ENCODE measurements at regions not wholly inside any gene's neighbourhood (a gene's known extent, or its start where the extent isn't known, plus 50 kb on each side); places are given as distances from the start of the nearest gene placed in this dataset.
A peak's percentile ranks its signal among the peaks of the same experiment; 100 is the strongest.
"Not testable (repeated sequence)": the region's sequence is repeated elsewhere in the genome, so short reads cannot be mapped to it uniquely, and the experiment has no call there.

DNA sequence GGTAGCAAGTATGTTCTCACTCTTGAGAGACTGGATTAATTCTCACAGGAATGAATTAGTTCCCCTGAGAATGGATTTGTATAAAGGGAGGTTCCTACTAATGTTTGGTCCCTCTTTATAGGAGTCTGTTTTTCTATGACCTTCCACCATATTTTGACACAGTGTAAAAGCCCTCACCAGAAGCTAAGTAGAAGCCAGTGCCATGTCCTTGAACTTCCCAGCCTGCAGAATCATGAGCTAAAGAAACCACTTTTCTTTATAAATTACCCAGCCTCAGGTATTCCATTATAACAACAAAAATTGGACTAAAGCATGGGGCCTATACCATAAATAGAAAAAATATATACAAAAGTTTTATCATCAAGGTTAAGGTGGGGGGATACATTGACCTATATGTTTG lies 227.9 kb upstream of the DTNA start:
- no peak for DNase-seq

GRCh38 chr18:34483198-34483597 lies 226.9 kb upstream of the DTNA start:
- no peak for DNase-seq

DNA sequence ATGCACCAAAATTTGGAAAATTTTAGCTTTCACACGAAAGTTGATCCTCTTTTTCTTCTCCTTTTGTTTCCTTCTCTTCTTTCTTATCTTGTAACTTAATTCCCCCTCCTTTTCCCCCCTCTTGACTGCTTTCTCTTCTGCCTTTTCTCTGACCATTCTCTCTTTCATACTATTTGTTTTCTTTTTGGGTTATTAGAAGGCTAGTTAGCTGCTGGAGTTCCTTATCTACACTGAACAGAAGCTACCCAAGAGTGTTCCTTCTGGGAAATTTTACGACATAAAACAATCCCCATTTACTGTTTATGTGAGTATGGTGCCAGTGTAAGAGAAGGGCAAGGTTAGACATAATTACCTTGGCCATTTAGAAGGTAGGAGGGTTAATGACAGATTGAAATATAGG lies 218.4 kb upstream of the DTNA start:
- DNase-seq: no peak

DNA sequence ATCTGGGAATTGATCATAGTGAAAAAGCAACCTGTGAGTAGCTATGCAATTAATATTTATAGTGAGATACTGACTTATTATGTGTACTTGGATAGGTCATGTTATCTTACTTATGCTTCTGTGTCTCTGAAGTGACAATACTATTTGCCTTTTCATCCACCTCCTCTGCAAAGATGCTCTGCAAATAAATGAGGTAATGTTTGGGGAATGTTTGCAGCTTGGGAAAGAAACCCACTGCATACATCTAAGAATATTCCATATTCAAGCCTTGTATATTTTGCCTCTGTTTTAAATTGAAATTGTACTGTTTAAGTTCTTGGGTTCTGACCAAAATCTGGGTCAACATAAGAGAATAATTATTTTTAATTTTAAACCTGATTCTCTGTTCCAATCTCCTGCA lies 217.4 kb upstream of the DTNA start:
- no peak for DNase-seq

- peak; percentile 80 for DNase-seq
Observed at GRCh38 chr18:34493099-34493544, 217.0 kb upstream of the DTNA start.

GRCh38 chr18:34493566-34494358 lies 216.3 kb upstream of the DTNA start:
- DNase-seq: peak; percentile 11

DNA sequence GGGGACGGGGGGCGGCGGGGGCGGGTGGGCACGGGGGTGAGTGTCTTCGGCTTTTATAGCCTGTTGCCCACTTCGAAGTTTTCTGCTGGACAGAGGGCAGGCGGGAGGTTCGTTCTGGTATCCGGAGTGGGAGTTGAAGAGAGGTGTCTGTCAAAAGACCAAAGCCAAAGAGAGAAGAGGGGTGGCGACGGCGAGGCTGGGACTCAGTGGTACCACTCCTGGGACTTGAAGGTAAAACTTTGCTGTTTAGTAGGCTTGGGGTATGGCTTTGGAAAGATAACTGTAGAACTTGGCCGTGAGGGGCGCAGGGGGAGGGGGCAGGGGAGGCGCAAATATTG lies 215.8 kb upstream of the DTNA start:
- peak; percentile 8 for DNase-seq

DNA sequence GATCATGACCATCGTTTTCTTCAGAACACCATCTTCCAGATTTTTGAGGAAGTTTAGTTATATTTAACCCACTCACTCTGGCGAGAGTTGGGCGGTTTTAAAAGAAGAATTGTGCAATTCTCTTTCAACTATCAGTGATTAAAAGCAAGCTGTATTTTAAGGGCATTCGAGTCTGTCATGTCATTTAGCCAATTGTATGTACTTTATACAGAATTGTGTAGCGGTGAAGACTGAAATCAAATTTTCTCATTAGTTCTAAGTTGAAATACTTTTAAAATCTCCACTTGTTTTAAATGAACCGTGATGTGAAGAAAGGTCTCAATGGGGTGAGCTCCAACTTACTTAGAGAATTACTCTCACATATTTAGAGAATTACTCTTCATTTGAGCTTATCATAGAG lies 214.6 kb upstream of the DTNA start:
- DNase-seq: no peak

DNA sequence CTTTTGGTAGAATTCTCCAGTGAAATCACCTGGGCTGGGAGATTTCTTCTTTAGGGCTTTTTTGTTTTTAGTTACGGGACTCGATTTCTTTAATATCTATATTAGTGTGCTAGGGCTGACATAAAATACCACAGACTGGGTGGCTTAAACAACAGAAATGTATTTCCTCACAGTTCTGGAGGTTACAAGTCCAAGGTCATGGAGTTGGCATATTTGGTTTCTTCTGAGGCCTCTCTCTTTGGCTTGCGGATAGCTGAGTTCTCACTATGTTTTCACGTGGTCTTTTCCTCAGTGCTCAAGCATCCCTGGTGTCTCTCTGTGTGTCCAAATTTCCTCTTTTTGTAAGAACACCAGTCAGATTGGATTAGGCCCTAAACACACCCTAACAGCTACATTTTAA lies 208.5 kb upstream of the DTNA start:
- DNase-seq: no peak

DNA sequence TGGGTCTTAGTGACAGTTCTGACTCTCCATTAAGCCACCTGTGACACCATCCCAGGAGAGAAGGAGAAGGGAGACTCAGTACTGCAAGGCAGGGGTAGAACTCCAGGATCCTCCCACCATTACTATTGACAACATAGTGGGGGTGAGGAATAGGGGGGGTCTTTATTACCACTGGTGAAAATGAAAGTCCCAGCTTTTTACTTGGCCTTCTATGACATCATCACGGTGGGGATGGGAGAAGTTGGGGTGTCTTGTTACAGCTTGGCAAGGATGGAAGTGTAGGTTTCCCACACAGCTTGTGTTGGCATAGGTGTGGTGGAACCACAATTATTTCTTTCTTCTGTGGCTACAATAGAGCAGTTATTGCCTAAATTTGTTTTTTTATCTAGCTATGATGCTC lies 203.9 kb upstream of the DTNA start:
- DNase-seq: no peak

GRCh38 chr18:34509163-34509562 lies 200.9 kb upstream of the DTNA start:
- DNase-seq: no peak

- no peak for DNase-seq
Observed at GRCh38 chr18:34509879-34510586, 200.1 kb upstream of the DTNA start.

DNA sequence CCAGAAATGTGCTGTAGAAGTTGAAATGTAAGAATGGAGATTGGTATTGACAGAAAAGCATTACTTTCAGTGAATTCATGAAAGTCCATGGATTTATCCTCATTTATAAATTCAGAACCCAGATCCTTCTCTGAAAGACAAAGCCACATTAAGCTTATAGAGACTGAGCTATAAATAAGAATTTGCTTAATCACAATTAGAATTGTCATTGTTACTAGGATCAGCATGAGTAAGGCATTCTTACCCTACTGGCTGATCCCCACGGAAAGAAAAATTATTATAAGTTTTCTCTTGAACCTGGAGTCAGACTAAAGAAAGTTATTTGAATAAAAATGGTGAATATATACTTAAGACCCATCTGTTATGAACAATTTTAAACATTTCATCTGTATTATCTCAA lies 199.2 kb upstream of the DTNA start:
- no peak for DNase-seq

DNA sequence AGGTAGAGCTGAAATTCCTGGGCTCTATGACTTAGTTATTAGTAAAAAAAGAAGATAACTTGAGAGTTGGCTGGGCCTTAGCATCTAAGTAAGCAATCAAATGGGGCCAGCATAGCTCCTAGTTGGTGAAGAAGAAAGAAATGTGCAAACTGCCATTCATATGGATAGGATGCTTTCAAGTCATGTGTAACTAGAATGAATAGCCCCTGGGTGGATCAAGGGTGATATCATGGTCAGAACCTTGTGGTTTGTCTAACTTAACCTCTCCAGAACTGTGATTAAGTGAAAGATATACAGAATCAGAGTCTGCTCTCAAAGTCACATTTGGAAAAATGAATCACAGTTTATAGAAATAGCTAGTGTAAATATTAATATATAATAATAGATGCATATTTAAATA lies 198.7 kb upstream of the DTNA start:
- DNase-seq: no peak

DNA sequence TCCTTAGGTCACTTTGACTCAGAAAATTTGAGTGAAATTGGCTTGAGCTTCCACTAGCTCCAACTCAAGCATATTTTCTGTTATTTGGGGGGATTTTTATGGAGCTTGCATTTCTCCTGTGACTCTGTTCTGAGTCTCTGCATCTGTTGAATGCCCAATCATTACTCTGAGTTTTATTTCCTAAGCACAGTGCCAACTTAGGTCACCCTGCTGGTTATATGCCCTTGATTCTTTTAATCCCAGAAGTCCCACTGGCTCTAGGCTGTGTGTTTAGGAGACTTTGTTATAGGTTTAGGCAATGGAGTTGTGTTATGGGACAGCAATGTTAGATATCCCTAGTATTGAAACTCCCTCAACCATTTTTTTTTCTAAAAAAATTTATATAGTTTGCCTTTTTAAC lies 198.2 kb upstream of the DTNA start:
- no peak for DNase-seq

DNA sequence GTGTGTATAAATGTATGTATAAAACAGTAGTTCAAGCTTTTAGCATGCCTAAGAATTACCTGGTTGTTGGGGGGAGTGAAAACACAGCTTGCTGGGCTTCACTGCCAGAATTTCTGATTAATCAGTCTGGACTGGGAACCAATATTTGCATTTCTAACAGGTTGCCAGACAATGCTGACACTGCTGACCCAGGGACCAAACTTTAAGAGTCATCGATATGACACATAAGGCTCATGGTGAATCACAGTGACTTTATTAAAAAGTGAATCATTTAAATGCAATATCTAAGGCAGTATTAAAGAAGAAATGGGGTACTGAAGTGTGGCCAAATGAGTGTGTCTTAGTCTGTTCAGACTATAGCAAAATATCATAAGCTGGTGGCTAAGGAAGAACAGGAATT lies 195.9 kb upstream of the DTNA start:
- DNase-seq: no peak

DNA sequence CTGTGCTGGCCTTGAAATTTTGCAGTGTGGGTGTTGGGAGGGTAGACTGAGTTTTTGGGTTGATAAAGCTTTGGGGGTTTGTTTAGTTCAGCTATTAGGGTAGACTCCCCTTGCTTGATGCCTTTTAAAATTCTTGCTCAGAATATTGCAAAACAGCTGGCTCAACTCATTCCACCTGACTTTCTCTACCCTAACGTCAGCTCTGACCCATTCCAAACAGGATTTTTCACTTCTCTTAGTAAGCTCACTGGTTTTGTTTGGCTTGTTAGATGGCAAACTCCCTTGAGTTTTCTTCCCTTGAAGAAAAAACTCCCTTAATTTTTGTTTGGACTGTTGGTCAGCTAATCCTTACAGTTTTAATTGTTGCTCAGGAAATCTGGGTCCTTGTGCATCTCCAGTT lies 195.1 kb upstream of the DTNA start:
- DNase-seq: no peak

- not testable (repeated sequence) for DNase-seq
Observed at GRCh38 chr18:34516355-34516754, 193.7 kb upstream of the DTNA start.

DNA sequence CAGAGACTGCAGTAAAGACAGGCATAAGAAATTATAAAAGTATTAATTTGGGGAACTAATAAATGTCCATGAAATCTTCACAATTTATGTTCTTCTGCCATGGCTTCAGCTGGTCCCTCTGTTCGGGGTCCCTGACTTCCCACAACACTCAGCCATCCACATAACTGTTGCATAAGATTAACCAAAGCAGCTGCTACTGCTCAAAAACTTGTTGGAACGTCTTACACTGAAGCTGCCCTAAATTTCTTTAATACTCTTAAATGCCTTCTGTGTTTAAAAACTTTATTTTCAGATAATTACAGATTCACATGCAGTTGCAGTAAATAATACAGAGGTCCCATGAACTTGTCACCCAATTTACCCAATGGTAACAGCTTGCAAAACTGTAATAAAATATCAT lies 193.1 kb upstream of the DTNA start:
- not testable (repeated sequence) for DNase-seq

DNA sequence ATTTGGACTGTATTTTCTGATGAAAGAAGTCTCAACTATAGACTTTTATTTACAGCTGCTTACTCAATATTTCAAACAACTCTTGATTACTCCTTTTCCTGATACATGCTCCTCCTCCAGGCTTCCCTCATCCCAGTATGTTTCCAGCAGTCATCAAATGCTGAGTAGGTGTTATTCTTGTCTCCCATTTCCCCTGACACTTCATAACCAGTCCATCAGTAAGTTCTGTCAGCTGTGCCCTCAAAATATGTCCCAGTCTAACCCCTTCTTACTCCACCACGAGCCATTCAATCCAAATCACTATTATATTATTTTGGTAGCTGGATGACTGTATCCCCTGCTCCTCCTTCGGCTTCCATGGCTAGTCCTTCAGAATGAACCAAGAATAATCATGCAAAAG lies 189.1 kb upstream of the DTNA start:
- no peak for DNase-seq

DNA sequence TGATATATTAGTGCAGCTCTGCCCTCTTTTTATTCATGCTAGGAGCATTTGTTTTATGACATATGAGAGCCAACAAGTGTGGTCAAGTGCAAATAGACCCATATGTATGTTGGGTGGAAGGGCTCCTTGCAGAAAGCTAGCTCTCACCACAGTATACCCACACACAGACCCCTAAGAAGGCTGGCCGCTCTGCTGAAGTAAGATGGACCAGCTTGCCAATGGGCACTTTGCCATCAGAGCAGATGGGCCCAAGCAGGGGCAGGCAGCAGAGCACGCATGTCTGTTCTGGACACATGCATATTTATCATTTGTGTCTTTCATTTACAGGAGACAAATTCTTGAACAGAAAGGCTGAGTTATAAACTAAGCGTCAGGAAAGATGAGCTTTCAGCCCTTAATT lies 187.5 kb upstream of the DTNA start:
- DNase-seq: no peak

DNA sequence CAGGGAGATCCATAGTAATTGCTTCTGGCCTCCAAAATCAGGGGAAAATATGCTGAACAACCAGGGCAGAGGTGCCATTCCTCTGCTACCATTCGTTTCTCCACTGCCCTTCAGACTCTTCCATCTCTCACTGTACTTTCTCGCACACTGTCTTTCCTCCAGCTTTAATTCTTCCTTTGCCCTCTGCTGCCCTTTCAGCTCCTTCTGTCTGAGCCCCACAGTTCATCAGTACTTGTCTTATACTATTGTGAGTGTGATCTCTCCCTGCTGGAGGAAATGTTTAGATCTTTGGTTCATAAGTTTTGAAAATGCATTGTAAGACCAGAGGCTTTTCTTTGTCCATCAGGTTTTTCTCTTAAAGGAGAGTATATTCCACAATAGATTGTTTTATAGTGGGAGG lies 184.9 kb upstream of the DTNA start:
- DNase-seq: no peak

- DNase-seq: no peak
Observed at GRCh38 chr18:34528177-34528576, 181.9 kb upstream of the DTNA start.

Data from NCI-H226 (cell line).